Activated CD4-positive, alpha-beta T cell treated with anti-CD3 and anti-CD28 coated beads for 24 hours (primary cell): ENCODE measurements at regions not wholly inside any gene's neighbourhood (a gene's known extent, or its start where the extent isn't known, plus 50 kb on each side); places are given as distances from the start of the nearest gene placed in this dataset.
"Not testable (repeated sequence)": the region's sequence is repeated elsewhere in the genome, so short reads cannot be mapped to it uniquely, and the experiment has no call there.

Experiments
- DNase-seq, 2 donors: peaks; one replicate each; pipeline ENCODE4 v3.0.0-alpha.2; 2020; ENCODE audit warnings: low read depth in 2 of 2

- DNase-seq = peak in 1 of 2 donors; percentile 1
Observed at GRCh38 chrX:128781506-128781905, 729.3 kb upstream of the ACTRT1 start.

GRCh38 chrX:128780934-128781333, 728.7 kb upstream of the ACTRT1 start:
- no peak for DNase-seq

- DNase-seq = no peak
Observed at GRCh38 chrX:128769495-128769894, 717.3 kb upstream of the ACTRT1 start.

GRCh38 chrX:128759745-128760144, 707.5 kb upstream of the ACTRT1 start:
- no peak for DNase-seq

GRCh38 chrX:128759177-128759576, 707.0 kb upstream of the ACTRT1 start:
- DNase-seq = no peak

GRCh38 chrX:128754130-128754529, 701.9 kb upstream of the ACTRT1 start:
- no peak for DNase-seq

- DNase-seq = no peak
Observed at GRCh38 chrX:128739539-128739938, 687.3 kb upstream of the ACTRT1 start.

- DNase-seq = no peak
Observed at GRCh38 chrX:128728943-128729342, 676.7 kb upstream of the ACTRT1 start.

GRCh38 chrX:128717635-128718578, 665.7 kb upstream of the ACTRT1 start:
- no peak for DNase-seq

- no peak for DNase-seq
Observed at GRCh38 chrX:128714425-128714824, 662.2 kb upstream of the ACTRT1 start.

GRCh38 chrX:128699716-128700285, 647.6 kb upstream of the ACTRT1 start:
- DNase-seq = no peak

GRCh38 chrX:128698573-128699181, 646.5 kb upstream of the ACTRT1 start:
- DNase-seq = no peak

- DNase-seq = no peak
Observed at GRCh38 chrX:128691872-128692271, 639.7 kb upstream of the ACTRT1 start.

GRCh38 chrX:128685387-128685786, 633.2 kb upstream of the ACTRT1 start:
- DNase-seq = no peak

- no peak for DNase-seq
Observed at GRCh38 chrX:128676651-128677050, 624.4 kb upstream of the ACTRT1 start.

GRCh38 chrX:128674326-128675086, 622.3 kb upstream of the ACTRT1 start:
- not testable (repeated sequence) for DNase-seq

GRCh38 chrX:128664211-128664610, 612.0 kb upstream of the ACTRT1 start:
- DNase-seq = no peak

GRCh38 chrX:128653524-128654060, 601.4 kb upstream of the ACTRT1 start:
- DNase-seq = no peak

GRCh38 chrX:128650326-128650725, 598.1 kb upstream of the ACTRT1 start:
- DNase-seq = no peak

GRCh38 chrX:128634754-128635153, 582.6 kb upstream of the ACTRT1 start:
- no peak for DNase-seq

- no peak for DNase-seq
Observed at GRCh38 chrX:128623361-128623760, 571.2 kb upstream of the ACTRT1 start.

- no peak for DNase-seq
Observed at GRCh38 chrX:128622296-128622695, 570.1 kb upstream of the ACTRT1 start.
